GM19099 (cell line): ENCODE measurements at regions not wholly inside any gene's neighbourhood (a gene's known extent, or its start where the extent isn't known, plus 50 kb on each side); places are given as distances from the start of the nearest gene placed in this dataset.

Experiments used
- POLR2A ChIP-seq: IDR thresholded peaks from 3 replicates; pipeline ENCODE4 v1.6.1; 2011; ENCODE audit warnings: low read depth; ENCODE audit not compliant: insufficient read length; ENCODE audit errors: extremely low read depth

DNA sequence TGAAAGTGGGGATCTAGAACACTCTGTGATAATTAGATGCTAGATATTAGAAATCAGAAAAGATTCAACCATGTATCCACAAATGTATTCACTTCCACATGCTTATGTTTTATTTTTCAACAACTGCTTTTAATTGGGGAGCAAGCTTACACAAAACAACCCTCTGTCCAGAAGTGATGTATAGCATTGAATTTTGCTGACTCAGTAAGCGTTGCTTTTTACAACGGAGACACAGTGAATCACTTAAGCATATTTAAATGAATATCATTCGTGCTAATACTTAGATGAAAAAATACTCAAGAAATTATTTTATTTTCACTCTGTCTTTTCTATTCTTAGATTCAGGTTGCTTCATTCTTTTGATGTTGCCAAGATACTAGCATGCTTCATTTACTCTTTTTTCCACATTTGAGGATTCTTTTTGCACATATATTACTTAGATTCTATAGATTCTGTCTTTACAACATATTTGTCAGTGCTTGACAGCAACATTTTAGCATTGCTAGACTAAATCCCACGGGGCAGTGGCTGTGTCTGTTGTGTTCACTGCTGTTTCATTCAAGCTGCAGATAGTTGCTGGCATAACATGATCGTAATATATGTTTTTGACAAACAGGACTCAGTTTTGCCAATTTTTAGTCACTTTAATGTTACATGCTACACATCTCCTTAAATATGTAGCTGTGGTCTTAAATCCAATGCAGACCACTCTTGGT lies 1714.4 kb upstream of the SEL1L start:
- TF ChIP-seq POLR2A, result no peak

DNA sequence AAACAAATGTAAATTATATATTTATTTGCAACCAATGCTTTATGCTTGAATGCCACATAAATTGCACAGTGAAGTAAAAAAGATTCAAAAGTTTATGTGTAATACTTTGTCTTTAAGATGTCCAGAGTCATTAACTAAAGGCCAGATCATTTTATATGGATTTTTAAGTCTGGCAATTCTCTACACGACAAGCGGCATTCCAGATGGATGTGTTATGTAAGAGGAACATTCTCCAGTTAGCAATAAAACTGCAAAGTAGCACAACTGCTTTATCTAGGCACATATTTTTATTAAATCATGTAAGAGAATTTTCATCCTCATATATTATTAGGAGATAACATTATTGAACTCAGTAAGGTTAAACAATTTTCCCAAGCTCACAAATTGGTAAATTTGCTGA lies 1717.7 kb upstream of the SEL1L start:
- no peak for TF ChIP-seq POLR2A

GRCh38 chr14:83253870-83254269 lies 1720.2 kb upstream of the SEL1L start:
- TF ChIP-seq POLR2A, result no peak

GRCh38 chr14:83255015-83255726 lies 1721.5 kb upstream of the SEL1L start:
- no peak for TF ChIP-seq POLR2A

- TF ChIP-seq POLR2A, result no peak
These were observed 1722.1 kb upstream of the SEL1L start for GRCh38 chr14:83255727-83256090.

DNA sequence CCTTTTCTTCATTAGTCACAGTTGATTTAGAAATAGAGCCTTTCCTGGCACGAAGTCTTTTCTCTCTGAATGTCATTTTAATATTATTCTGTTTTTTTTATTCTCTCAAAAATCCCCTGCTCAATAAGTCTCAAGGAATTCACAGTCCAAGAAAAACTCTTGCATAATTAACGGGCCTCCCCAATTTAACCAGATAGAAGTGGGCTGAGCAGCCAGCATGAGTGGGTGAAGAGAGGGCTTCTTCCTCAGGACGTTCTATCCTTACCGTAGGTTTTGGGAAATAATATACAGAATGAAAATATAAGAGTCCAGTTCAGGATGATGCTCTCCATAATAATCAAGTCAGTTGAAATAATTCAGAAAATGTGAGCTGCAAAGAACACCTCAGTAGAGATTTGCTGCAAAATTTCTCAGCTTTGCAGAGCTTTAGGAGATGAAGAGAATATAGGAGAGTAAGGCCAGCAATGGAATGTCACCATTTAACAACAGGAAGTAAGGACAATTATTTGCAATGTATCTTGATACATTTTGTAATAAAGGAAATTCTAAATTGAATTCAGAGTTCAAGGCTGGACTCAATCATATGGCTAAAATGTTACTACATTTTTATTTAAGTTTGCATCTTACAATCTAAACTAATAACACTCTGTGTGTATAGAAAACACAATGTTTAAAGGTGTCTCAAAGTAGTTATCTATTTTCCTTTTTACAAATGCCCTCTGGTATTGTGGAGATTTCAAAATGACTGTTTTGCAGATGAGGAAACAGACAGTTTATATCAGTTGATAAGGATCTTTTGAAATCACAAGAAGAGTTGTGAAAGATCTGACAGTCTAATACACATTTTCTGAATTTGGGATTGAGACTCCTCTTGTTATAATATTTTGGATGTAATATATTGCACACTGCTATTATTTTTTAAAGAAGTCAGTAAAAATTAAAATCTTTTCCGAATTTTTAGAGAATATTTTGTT lies 1724.1 kb upstream of the SEL1L start:
- TF ChIP-seq POLR2A, result no peak

GRCh38 chr14:83260751-83261150 lies 1727.1 kb upstream of the SEL1L start:
- TF ChIP-seq POLR2A, result no peak

- TF ChIP-seq POLR2A, result no peak
These were observed 1735.9 kb upstream of the SEL1L start for GRCh38 chr14:83269583-83269982.

GRCh38 chr14:83271663-83272062 lies 1738.0 kb upstream of the SEL1L start:
- no peak for TF ChIP-seq POLR2A

GRCh38 chr14:83280719-83281118 lies 1747.1 kb upstream of the SEL1L start:
- TF ChIP-seq POLR2A, result no peak

- no peak for TF ChIP-seq POLR2A
These were observed 1749.1 kb upstream of the SEL1L start for GRCh38 chr14:83282706-83283105.

- no peak for TF ChIP-seq POLR2A
These were observed 1753.6 kb upstream of the SEL1L start for GRCh38 chr14:83287300-83287699.

- no peak for TF ChIP-seq POLR2A
These were observed 1755.7 kb upstream of the SEL1L start for GRCh38 chr14:83289390-83289789.

DNA sequence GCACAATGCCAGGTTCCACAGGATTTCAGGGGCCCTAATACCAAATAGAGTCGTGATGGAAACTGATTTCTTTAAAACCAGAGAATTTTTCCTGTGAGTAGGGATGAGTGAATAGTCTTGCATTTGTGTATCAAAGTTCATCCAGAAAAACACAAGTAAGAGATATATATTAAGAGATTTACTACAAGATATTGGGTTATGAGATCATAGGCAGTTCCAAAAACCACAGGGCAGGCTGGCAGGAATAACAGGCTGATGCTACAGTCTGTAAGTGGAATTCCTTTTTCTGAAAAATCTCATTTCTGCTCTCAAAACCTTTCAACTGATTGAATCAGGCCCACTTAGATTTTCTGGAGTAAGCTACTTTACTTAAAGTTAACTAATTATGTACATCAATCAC lies 1756.2 kb upstream of the SEL1L start:
- no peak for TF ChIP-seq POLR2A

DNA sequence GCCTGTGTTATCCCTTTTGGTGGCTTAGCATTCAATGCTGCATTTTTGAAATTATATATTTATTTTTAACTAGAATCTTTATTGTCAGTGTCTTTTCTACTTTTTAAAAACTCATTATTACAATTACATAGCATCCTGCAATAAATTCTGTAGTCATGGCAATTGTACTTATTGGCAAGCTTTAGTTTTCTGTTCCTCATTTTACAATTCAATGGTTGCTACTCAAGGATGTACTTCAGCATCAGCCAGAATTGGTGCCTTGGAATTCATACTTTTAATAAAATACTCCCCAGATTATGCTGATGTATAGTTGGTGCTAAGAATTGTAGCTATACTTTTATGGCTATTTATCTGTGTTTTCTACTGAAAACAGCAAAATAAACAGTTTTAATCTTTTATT lies 1756.8 kb upstream of the SEL1L start:
- no peak for TF ChIP-seq POLR2A
